ENCODE measurements at regions not wholly inside any gene's neighbourhood (a gene's known extent, or its start where the extent isn't known, plus 50 kb on each side); places are given as distances from the start of the nearest gene placed in this dataset.

DNA sequence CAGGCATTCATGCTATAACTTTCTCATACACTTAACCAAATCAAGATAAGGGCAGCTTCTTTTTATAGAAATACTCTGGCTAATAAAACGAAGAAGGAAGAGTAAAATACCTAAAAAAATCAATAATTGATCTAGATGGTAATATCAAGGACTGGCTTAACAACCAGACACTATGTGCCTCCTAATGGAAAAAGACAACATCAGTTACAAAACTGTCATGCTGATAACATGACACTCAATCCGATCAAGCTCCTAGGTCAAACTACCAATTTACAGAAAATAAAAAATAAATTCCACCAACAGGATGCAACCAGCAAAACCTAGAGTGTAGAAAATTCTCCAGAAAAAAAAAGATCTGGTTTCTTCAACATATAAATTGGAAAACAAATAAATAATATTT is 634.6 kb downstream of the IGSF11 start:
- TF ChIP-seq POLR2A (IDR thresholded peaks at IDR 0.05), result no peak
- TF ChIP-seq, protein P1, sequence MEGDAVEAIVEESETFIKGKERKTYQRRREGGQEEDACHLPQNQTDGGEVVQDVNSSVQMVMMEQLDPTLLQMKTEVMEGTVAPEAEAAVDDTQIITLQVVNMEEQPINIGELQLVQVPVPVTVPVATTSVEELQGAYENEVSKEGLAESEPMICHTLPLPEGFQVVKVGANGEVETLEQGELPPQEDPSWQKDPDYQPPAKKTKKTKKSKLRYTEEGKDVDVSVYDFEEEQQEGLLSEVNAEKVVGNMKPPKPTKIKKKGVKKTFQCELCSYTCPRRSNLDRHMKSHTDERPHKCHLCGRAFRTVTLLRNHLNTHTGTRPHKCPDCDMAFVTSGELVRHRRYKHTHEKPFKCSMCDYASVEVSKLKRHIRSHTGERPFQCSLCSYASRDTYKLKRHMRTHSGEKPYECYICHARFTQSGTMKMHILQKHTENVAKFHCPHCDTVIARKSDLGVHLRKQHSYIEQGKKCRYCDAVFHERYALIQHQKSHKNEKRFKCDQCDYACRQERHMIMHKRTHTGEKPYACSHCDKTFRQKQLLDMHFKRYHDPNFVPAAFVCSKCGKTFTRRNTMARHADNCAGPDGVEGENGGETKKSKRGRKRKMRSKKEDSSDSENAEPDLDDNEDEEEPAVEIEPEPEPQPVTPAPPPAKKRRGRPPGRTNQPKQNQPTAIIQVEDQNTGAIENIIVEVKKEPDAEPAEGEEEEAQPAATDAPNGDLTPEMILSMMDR (IDR thresholded peaks at IDR 0.05), result no peak

All from thyroid gland (tissue), 4 donors.